ENCODE measurements at regions not wholly inside any gene's neighbourhood (a gene's known extent, or its start where the extent isn't known, plus 50 kb on each side); places are given as distances from the start of the nearest gene placed in this dataset.

DNA sequence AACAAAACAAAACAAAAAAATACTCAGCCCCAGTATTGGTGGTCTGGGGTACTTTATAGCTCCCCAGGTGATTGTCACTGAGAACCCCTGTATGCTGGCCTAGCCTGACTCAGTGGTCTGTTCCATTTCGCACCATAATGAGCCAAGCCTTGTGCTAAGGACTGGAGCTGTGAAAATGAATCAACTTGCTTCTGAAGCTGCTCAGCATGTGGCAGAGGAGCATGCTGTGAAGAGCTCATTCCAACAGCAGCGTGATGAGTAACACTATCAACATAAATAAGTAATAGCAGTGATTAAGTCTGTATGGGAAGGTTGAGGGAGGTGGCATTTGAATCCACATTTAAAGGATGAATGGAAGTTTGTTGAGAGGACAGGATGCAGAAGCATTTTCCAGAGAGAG, 67.2 kb upstream of the ATL2 start:
- peaks cover 27% of the 10 kb centered on the region for H3K4me1 ChIP-seq (ENCODE audit: insufficient read depth, low read length)
- no peak overlapping the region for H3K27ac ChIP-seq (ENCODE audit: extremely low read length, insufficient read depth, low read length)
- intact Hi-C loops (cut with micrococcal nuclease; ENCODE audit: unreplicated experiment): no loop called here
- H3K27me3 ChIP-seq (ENCODE audit: control insufficient read depth in 1 of 2, insufficient read depth in 2 of 2, low read length in 2 of 2): peaks cover 0 to 19% of the 10 kb centered on the region in 2 experiments; a peak in 3 of 5 replicates
- no peak for TF ChIP-seq MXD4 (CRISPR knock-in tag; IDR thresholded peaks at IDR 0.05)
- no peak for TF ChIP-seq RAD21 (CRISPR knock-in tag; IDR thresholded peaks at IDR 0.05)
- TF ChIP-seq ARID2 (CRISPR knock-in tag; IDR thresholded peaks at IDR 0.05; ENCODE audit: borderline replicate concordance): no peak
- TF ChIP-seq TSC22D2 (CRISPR knock-in tag; IDR thresholded peaks at IDR 0.05; ENCODE audit: borderline replicate concordance): no peak
- TF ChIP-seq, protein P1, sequence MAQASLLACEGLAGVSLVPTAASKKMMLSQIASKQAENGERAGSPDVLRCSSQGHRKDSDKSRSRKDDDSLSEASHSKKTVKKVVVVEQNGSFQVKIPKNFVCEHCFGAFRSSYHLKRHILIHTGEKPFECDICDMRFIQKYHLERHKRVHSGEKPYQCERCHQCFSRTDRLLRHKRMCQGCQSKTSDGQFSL (CRISPR knock-in tag; IDR thresholded peaks at IDR 0.05): no peak
- no peak for TF ChIP-seq ZSCAN9 (CRISPR knock-in tag; IDR thresholded peaks at IDR 0.05; ENCODE audit: borderline replicate concordance)
- no peak for TF ChIP-seq SETDB1 (CRISPR knock-in tag; IDR thresholded peaks at IDR 0.05; ENCODE audit: borderline replicate concordance)
- no peak for TF ChIP-seq KDM5B (CRISPR knock-in tag; IDR thresholded peaks at IDR 0.05; ENCODE audit: borderline replicate concordance)
- TF ChIP-seq ATF7 (IDR thresholded peaks at IDR 0.05): no peak
- no peak for TF ChIP-seq ATF7 (CRISPR knock-in tag; IDR thresholded peaks at IDR 0.05)
- no peak for TF ChIP-seq ZNF143 (CRISPR knock-in tag; IDR thresholded peaks at IDR 0.05)
- H3K36me3 ChIP-seq (replicated peaks in 1 of 2; ENCODE audit: control insufficient read depth in 1 of 2, insufficient read depth in 2 of 2, low read length in 2 of 2): no peaks in the 10 kb centered on the region
- H2AFZ ChIP-seq (ENCODE audit: low read length): no peak overlapping the region
- no peaks in the 10 kb centered on the region for H4K20me1 ChIP-seq (ENCODE audit: insufficient read depth, low read length)
- H3K4me3 ChIP-seq (replicated peaks in 1 of 3; ENCODE audit: insufficient read depth in 1 of 3, low read depth in 2 of 3, low read length in 3 of 3): no peak overlapping the region
- no peak for FAIRE-seq
- BruUV-seq (replicated peaks): no TSS peak
- no peaks in the 10 kb centered on the region for H3K9me3 ChIP-seq (ENCODE audit: low read length)
- ChIA-PET POLR2A (no interaction called here), CTCF (ENCODE audit: low intra/inter-chr PET ratio, low total read pairs) (no interaction called here)
- in situ Hi-C loops (cut with HindIII; ENCODE audit: extremely low pct_ligation_motif_present, low pct_unique_long_range_greater_than_20kb): no loop called here
- WGBS (ENCODE audit: low lambda C conversion rate): 53% methylated on average over 2 of the region's 2 CpGs
- no peak overlapping the region for H3K4me2 ChIP-seq (ENCODE audit: low read depth, low read length)
- H3K9ac ChIP-seq (ENCODE audit: insufficient read depth, low read depth, low read length): no peak overlapping the region
- ATAC-seq: no peak
- DNase-seq (ENCODE audit: low spot score): no peak
- no peaks in the 10 kb centered on the region for H3K79me2 ChIP-seq (ENCODE audit: insufficient read depth, low read length)
